GM21423 (cell line): ENCODE measurements at regions not wholly inside any gene's neighbourhood (a gene's known extent, or its start where the extent isn't known, plus 50 kb on each side); places are given as distances from the start of the nearest gene placed in this dataset.

Source experiments
- ATAC-seq: cut with Tn5 transposase; IDR thresholded peaks from one replicate; pipeline ENCODE4 v1.9.1; 2021; ENCODE audit warnings: mild to moderate bottlenecking, moderate library complexity; ENCODE audit not compliant: unreplicated experiment

DNA sequence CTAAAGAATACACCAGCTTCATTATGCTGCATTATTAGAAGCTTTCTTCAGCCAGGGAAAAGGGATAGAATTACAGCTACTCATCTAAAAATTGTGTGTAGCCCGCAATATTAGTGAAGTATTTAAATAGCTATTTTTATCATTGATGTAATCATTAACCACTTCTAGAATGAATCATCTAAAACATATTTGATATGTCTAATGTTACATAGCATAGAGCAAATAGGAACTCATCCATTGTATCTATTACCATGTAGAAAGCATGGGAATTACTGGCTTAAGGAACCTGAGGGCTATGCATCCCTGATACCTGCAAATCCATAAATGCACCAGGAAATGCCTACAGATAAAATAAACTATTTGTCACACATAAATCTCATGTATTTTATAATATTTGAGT lies 54.5 kb upstream of the VGLL3 start:
- no peak for ATAC-seq

DNA sequence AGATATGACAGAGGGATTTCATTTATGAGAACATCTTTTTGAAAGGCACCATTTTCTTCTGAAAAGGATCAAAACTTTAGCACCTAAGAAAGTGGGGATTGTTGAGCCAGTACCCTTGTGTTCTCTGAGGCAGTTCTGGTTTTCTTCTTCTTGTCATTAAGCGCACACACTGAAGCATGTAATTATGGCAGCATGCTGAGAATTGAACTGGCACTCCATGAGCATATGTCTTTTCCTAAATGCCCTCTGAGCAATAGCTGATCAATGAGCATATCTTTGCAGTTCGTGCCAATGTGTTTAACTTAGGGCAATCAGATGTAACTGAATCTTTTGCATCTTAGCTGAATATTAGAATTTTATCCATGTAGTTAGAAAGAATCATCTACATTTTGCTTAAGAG lies 53.9 kb upstream of the VGLL3 start:
- ATAC-seq, result no peak

DNA sequence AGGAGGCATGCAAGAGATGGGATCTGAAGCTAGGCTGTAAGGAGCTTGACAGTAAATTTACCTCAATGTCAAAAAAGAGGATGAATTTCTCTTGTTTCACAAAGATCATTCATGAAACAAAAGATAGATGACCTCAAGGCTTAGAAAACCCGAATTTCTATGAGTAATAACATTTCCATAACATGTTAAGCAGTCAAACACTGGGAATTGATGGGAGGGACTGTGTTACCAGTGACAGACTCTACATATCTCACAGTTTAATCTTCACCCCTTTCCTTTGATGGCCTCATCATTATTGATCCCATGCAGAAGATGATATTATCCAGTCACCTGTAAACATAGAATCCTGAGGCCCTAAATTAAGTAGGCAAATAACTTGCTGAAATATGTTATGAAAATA lies 53.5 kb upstream of the VGLL3 start:
- no peak for ATAC-seq

DNA sequence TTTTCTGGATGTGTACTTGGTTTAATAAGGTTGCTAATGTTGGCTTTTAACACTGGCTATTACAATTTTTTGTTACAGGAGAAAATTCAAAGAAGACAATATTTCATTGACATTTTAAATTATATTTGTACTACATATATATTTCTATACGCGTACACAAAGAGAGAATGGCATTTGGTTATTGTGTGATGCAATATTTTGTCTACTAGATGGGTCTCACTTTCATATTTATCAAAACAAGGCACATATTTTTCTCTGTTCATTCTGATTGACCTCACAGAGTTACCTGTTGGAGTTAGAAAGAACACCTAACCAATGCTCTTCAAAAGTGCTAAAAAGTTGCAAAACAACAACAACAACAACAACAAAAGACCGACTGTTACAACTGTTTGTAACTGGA lies 50.2 kb upstream of the VGLL3 start:
- ATAC-seq, result no peak
